Ovary (tissue), 7 donors: ENCODE measurements at regions not wholly inside any gene's neighbourhood (a gene's known extent, or its start where the extent isn't known, plus 50 kb on each side); places are given as distances from the start of the nearest gene placed in this dataset.

Experiments used
- DNase-seq, 5 donors: peaks; one replicate each; pipeline ENCODE4 v3.0.0-alpha.2; 2019 to 2020
- H3K27ac ChIP-seq, 2 donors: fragments of 200-600 bp; one replicate each; pipeline versions ENCODE4 v1.5.1 to v1.8.0; 2019 to 2022
- H3K27me3 ChIP-seq: fragments of 200-600 bp; one replicate; pipeline ENCODE4 v1.8.0; 2022
- H3K36me3 ChIP-seq: fragments of 200-600 bp; sonication (generic); one replicate; pipeline ENCODE4 v1.5.1; 2019
- H3K4me1 ChIP-seq: one replicate; pipeline ENCODE4 v1.8.1; 2013; ENCODE audit warnings: mild to moderate bottlenecking, moderate library complexity; ENCODE audit not compliant: insufficient read depth
- H3K4me3 ChIP-seq: fragments of 200-600 bp; sonication (generic); one replicate; pipeline ENCODE4 v1.5.1; 2017
- H3K9me3 ChIP-seq, 2 donors: fragments of 200-600 bp in 1 of 2; sonication (generic) in 1 of 2; one replicate each; pipeline versions ENCODE4 v1.5.1 to v1.8.1; 2013 to 2019; ENCODE audit warnings: mild to moderate bottlenecking in 1 of 2, moderate library complexity in 1 of 2
- CTCF ChIP-seq, 3 donors: fragments of 450-650 bp in 2 of 3; fragments of 200-600 bp in 1 of 3; IDR thresholded peaks; one replicate each; pipeline versions ENCODE4 v1.5.1 to v1.8.0; 2016 to 2022; ENCODE audit warnings: antibody characterized with exemption in 3 of 3, mild to moderate bottlenecking in 1 of 3
- EP300 ChIP-seq: sonication (generic); formaldehyde crosslinking; IDR thresholded peaks from one replicate; pipeline ENCODE4 v1.6.1; 2017; ENCODE audit warnings: antibody characterized with exemption
- POLR2A ChIP-seq: fragments of 450-650 bp; IDR thresholded peaks from one replicate; pipeline ENCODE4 v1.6.1; 2017; ENCODE audit warnings: antibody characterized with exemption, mild to moderate bottlenecking, moderate library complexity
- WGBS, 3 donors: extraction: QIAGEN DNeasy Blood & Tissue Kit in 1 of 3; methylation state at CpG; one replicate each; pipeline versions ENCODE4 v1.1.5 to v1.1.7; 2013 to 2017; 5-methylcytosine and 5-hydroxymethylcytosine counted together
- intact Hi-C, 4 donors: fragments of 100-400 bp; cut with DNase I; formaldehyde crosslinking; loops; one replicate each; pipeline versions ENCODE4 v1.11.0 to v1.15.1; 2022 to 2023
- donor health status: DM: no; HTN: no; CAD: no; lungs with moderate emphysema.
- donor health status: DM: no; HTN: no; CAD: no.
- donor health status: Bipolar disorder and iron deficiency.
- donor health status: DM: no; HTN: no; CAD: no.
- donor health status: DM: yes; HTN: yes; CAD: no.

DNA sequence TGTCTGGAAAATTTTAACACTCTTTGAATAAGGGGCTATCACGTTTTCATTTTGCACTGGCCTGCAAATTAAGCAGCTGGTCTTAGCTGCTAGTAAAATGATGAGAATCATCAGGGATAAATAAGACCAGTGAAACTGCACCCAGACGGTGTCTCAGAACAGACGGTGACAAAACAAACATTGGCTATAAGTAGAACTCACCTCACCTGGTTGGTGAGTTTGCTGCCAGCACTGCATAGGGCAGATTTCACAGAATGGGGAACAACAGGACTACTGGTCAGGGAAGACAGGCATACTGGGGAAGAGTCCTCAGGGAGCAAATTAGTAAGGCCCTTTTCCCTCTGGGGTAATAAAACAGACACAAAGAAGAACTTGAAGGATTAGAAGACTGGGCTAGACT lies 175.9 kb upstream of the CITED2 start:
- no peak for DNase-seq
- TF ChIP-seq POLR2A, result no peak
- no peak for TF ChIP-seq CTCF (IDR thresholded peaks at IDR 0.05)
- no peak for TF ChIP-seq EP300
- H3K4me1 ChIP-seq, result no peaks in the 10 kb centered on the region
- H3K4me3 ChIP-seq, result no peak overlapping the region
- H3K27ac ChIP-seq, result no peak overlapping the region
- no peaks in the 10 kb centered on the region for H3K36me3 ChIP-seq
- H3K9me3 ChIP-seq, result no peaks in the 10 kb centered on the region
- intact Hi-C loops, result loop anchor here in 1 of 4 donors (10.0 kb wide), 1 partner anchor 394 kb away; no protein-coding TSS in a partner anchor
- no peaks in the 10 kb centered on the region for H3K27me3 ChIP-seq
- 87 to 88% (median 87%) methylated on average over 3 of the region's 3 CpGs for WGBS, 3 donors

DNA sequence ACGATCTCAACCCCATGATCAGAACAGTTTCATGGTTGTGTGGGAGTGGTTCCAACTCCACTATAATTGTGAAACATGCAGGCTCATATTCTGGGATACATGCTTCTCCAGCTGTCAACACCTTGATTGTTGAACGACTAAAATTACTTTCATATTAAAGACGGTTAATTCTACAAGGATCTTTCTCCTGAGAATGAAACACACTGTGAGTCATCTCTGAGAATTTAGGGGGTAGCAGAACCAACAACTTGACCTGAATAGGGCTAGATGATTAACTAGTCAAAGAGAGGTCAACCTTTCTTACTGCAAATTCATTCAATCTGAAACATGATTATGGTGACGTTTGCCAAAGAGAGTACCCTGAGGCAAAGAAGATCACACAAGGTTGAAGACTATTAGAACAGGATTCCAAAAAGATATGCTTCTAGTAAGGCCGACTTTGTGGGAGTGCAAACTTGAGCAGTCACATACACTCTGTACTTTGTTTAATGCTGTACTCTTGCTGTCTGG lies 175.2 kb upstream of the CITED2 start:
- Histone ChIP-seq H3K4me3 (no peak overlapping the region), H3K27me3 (no peaks in the 10 kb centered on the region), H3K9me3 (no peaks in the 10 kb centered on the region), H3K36me3 (no peaks in the 10 kb centered on the region), H3K27ac (no peak overlapping the region), H3K4me1 (no peaks in the 10 kb centered on the region)
- intact Hi-C loops, result loop anchor here in 2 of 4 donors (10.0 kb wide), 3 partner anchors 45 to 395 kb away; partner anchors contain the start of gene CITED2 (in 1 of the 2)
- DNase-seq, result no peak
- 86 to 90% (median 90%) methylated on average over 5 of the region's 5 CpGs for WGBS, 3 donors
- TF ChIP-seq EP300, result no peak
- TF ChIP-seq CTCF (IDR thresholded peaks at IDR 0.05), result no peak
- no peak for TF ChIP-seq POLR2A

GRCh38 chr6:139547804-139548203 lies 173.4 kb upstream of the CITED2 start:
- Histone ChIP-seq H3K27me3 (no peaks in the 10 kb centered on the region), H3K27ac (no peak overlapping the region), H3K4me1 (no peaks in the 10 kb centered on the region), H3K4me3 (no peak overlapping the region), H3K9me3 (no peaks in the 10 kb centered on the region), H3K36me3 (no peaks in the 10 kb centered on the region)
- TF ChIP-seq EP300 (no peak), POLR2A (no peak), CTCF (IDR thresholded peaks at IDR 0.05) (no peak)
- DNase-seq, result no peak
- intact Hi-C loops, result loop anchor here in 2 of 4 donors (10.0 kb wide), 2 partner anchors 47 to 173 kb away; partner anchors contain the start of gene CITED2 (in 1 of the 2)

DNA sequence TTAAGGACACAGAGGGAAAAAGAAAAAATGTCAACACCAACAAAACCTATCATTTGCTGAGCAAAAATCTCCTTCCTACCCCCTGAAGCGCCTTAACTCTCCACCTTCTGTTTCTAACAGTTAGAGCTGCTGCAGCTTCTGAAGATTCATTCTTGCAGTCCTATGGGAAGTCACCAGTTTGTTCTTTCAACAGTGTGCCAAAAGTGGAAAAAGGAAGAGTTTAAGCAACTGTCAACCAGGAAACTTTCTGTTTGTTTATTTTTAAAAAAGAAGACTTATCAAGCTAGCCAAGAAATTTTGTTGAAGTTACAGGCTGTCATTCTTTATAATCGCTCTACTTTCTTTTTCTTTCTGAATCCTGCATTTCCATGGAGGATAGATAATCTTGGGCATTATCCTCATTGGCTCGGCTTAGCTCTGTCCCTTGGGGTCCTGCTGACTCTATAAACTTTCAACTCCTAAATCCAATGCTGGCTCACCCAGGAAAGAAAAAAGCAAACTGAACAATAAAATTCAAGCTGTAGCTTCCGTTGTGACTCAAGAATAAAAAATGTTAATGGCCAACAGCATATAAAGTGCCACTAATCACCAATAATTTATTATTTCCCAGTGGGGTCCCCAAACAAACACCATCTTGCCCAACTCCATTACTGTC lies 172.8 kb upstream of the CITED2 start:
- Histone ChIP-seq H3K27ac (no peak overlapping the region), H3K4me1 (no peaks in the 10 kb centered on the region), H3K36me3 (no peaks in the 10 kb centered on the region), H3K27me3 (no peaks in the 10 kb centered on the region), H3K4me3 (no peak overlapping the region), H3K9me3 (no peaks in the 10 kb centered on the region)
- TF ChIP-seq POLR2A (no peak), CTCF (IDR thresholded peaks at IDR 0.05) (no peak), EP300 (no peak)
- no peak for DNase-seq
- intact Hi-C loops, result loop anchor here in 2 of 4 donors (10.0 kb wide), 2 partner anchors 48 to 172 kb away; partner anchors contain the start of gene CITED2 (in 1 of the 2)
- WGBS, 3 donors, result 56 to 64% (median 56%) methylated on average over 4 of the region's 4 CpGs
